ENCODE measurements at regions not wholly inside any gene's neighbourhood (a gene's known extent, or its start where the extent isn't known, plus 50 kb on each side); places are given as distances from the start of the nearest gene placed in this dataset.

GRCh38 chr16:13552062-13552959 lies 367.6 kb upstream of the ERCC4 start:
- TF ChIP-seq CTCF (conservative IDR thresholded peaks at IDR 0.05) (peak; percentile 13; the same call in 1 of the 2 replicates), ZFX (IDR thresholded peaks at IDR 0.05) (no peak)
- H3K27ac ChIP-seq = no peak overlapping the region

- no peak overlapping the region for H3K27ac ChIP-seq
- TF ChIP-seq ZFX (IDR thresholded peaks at IDR 0.05) (no peak), CTCF (conservative IDR thresholded peaks at IDR 0.05) (no peak)
Measured at GRCh38 chr16:13552960-13553257, 367.0 kb upstream of the ERCC4 start.

- TF ChIP-seq ZFX (IDR thresholded peaks at IDR 0.05) = no peak
- TF ChIP-seq CTCF (conservative IDR thresholded peaks at IDR 0.05) = no peak
- no peak overlapping the region for H3K27ac ChIP-seq
Measured at GRCh38 chr16:13553453-13553985, 366.4 kb upstream of the ERCC4 start.

GRCh38 chr16:13554005-13554404 lies 365.9 kb upstream of the ERCC4 start:
- TF ChIP-seq ZFX (IDR thresholded peaks at IDR 0.05) (no peak), CTCF (conservative IDR thresholded peaks at IDR 0.05) (no peak)

GRCh38 chr16:13554643-13555042 lies 365.3 kb upstream of the ERCC4 start:
- no peak for TF ChIP-seq CTCF (conservative IDR thresholded peaks at IDR 0.05)
- TF ChIP-seq ZFX (IDR thresholded peaks at IDR 0.05) = no peak
- no peak overlapping the region for H3K27ac ChIP-seq

More at GRCh38 chr16:13554005-13554404, 365.9 kb upstream of the ERCC4 start:
- no peak overlapping the region for H3K27ac ChIP-seq

- H3K27ac ChIP-seq = no peak overlapping the region
- TF ChIP-seq CTCF (conservative IDR thresholded peaks at IDR 0.05) (no peak), ZFX (IDR thresholded peaks at IDR 0.05) (no peak)
Measured at GRCh38 chr16:13557418-13557817, 362.5 kb upstream of the ERCC4 start.

GRCh38 chr16:13558752-13559151 lies 361.2 kb upstream of the ERCC4 start:
- no peak overlapping the region for H3K27ac ChIP-seq
- TF ChIP-seq CTCF (conservative IDR thresholded peaks at IDR 0.05) (no peak), ZFX (IDR thresholded peaks at IDR 0.05) (no peak)
